B cell (primary cell): ENCODE measurements at regions not wholly inside any gene's neighbourhood (a gene's known extent, or its start where the extent isn't known, plus 50 kb on each side); places are given as distances from the start of the nearest gene placed in this dataset.

Experiments used
- ATAC-seq: fragments of 200-7000 bp; cut with Tn5 transposase; one replicate; pipeline ENCODE4 v1.10.0; 2021; ENCODE audit warnings: low read depth, mild to moderate bottlenecking, moderate number of reproducible peaks, moderate library complexity
- CTCF ChIA-PET: fragments of 350-600 bp; sonication (Branson Sonifier 250); formaldehyde crosslinking; loops from one replicate; lab custom pipeline; 2021; ENCODE audit warnings: antibody characterized with exemption, inconsistent platforms; lab: Charles Lee
- POLR2A ChIA-PET: fragments of 350-600 bp; sonication (Branson Sonifier 250); formaldehyde crosslinking; loops from one replicate; lab custom pipeline; 2021; ENCODE audit warnings: antibody characterized with exemption; lab: Charles Lee
- DNase-seq: peaks from one replicate; pipeline ENCODE4 v3.0.0; 2013
- H2AFZ ChIP-seq: 2 replicates; pipeline ENCODE4 v1.6.1; 2012; ENCODE audit warnings: mild to moderate bottlenecking, low read depth, low read length; ENCODE audit not compliant: insufficient read depth, poor library complexity, severe bottlenecking
- H3K27ac ChIP-seq, 2 donors: 1 replicate in 1 of 2; 2 replicates in 1 of 2; pipeline ENCODE4 v1.5.1; 2012 to 2013; ENCODE audit warnings: low read length in 2 of 2, mild to moderate bottlenecking in 2 of 2, moderate library complexity in 1 of 2
- H3K27me3 ChIP-seq, 4 experiments: fragments of 200-600 bp in 1 of 4; sonication (generic) in 1 of 4; replicated peaks in 1 of 4; 1 replicate in 2 of 4; 2 replicates in 2 of 4; pipeline versions ENCODE4 v1.6.1 to v1.7.0; 2013 to 2016; ENCODE audit warnings: low read length in 3 of 4, mild to moderate bottlenecking in 2 of 4, mixed read lengths in 1 of 4, moderate library complexity in 1 of 4; ENCODE audit not compliant: insufficient read depth in 4 of 4, control insufficient read depth in 3 of 4; ENCODE audit errors: control extremely low read depth in 1 of 4
- H3K36me3 ChIP-seq, 2 experiments: replicated peaks in 1 of 2; 1 replicate in 1 of 2; 2 replicates in 1 of 2; pipeline versions ENCODE4 v1.6.1 to v1.7.1; 2013; ENCODE audit warnings: low read length in 1 of 2; ENCODE audit not compliant: insufficient read depth in 2 of 2, control insufficient read depth in 1 of 2; ENCODE audit errors: control extremely low read depth in 1 of 2, extremely low read depth in 1 of 2
- H3K4me1 ChIP-seq, 2 donors: fragments of 200-600 bp in 1 of 2; sonication (generic) in 1 of 2; 1 replicate in 1 of 2; 2 replicates in 1 of 2; pipeline versions ENCODE4 v1.5.1 to v1.6.1; 2013 to 2017; ENCODE audit warnings: low read length in 2 of 2; ENCODE audit not compliant: control insufficient read depth in 2 of 2, insufficient read depth in 2 of 2
- H3K4me2 ChIP-seq: replicated peaks from 2 replicates; pipeline ENCODE3; 2012; ENCODE audit warnings: mild to moderate bottlenecking, low read depth, low read length; ENCODE audit not compliant: poor library complexity, severe bottlenecking
- H3K4me3 ChIP-seq, 5 experiments: fragments of 200-600 bp in 1 of 5; sonication (generic) in 1 of 5; 1 replicate in 3 of 5; 2 replicates in 2 of 5; pipeline versions ENCODE4 v1.5.1 to v1.7.0; 2011 to 2016; ENCODE audit warnings: low read length in 4 of 5, mild to moderate bottlenecking in 4 of 5, low read depth in 2 of 5, control low read depth in 1 of 5, moderate library complexity in 1 of 5; ENCODE audit not compliant: insufficient read depth in 1 of 5; ENCODE audit errors: control extremely low read depth in 1 of 5, extremely low read depth in 1 of 5
- H3K79me2 ChIP-seq: fragments of 200-600 bp; sonication (generic); one replicate; pipeline ENCODE4 v1.6.0; 2016; ENCODE audit warnings: low read length; ENCODE audit not compliant: control insufficient read depth, insufficient read depth
- H3K9ac ChIP-seq: fragments of 200-600 bp; sonication (generic); 2 replicates; pipeline ENCODE4 v1.6.1; 2017; ENCODE audit warnings: mild to moderate bottlenecking, low read length, moderate library complexity
- H3K9me3 ChIP-seq, 3 donors: one replicate each; pipeline versions ENCODE4 v1.6.1 to v1.7.1; 2013; ENCODE audit warnings: low read length in 2 of 3; ENCODE audit not compliant: control insufficient read depth in 2 of 3, insufficient read depth in 1 of 3; ENCODE audit errors: control extremely low read depth in 1 of 3
- H4K20me1 ChIP-seq: 2 replicates; pipeline ENCODE4 v1.6.0; 2012; ENCODE audit warnings: mild to moderate bottlenecking, low read length; ENCODE audit not compliant: insufficient read depth, control insufficient read depth, poor library complexity, severe bottlenecking
- H3K27ac Mint-ChIP-seq: one replicate; pipeline ENCODE4 v1.8.0; 2021; ENCODE audit warnings: mixed read lengths
- H3K27me3 Mint-ChIP-seq: one replicate; pipeline ENCODE4 v1.8.0; 2021; ENCODE audit warnings: mixed read lengths
- H3K4me1 Mint-ChIP-seq: one replicate; pipeline ENCODE4 v1.8.0; 2021; ENCODE audit warnings: mixed read lengths
- H3K4me3 Mint-ChIP-seq: one replicate; pipeline ENCODE4 v1.8.0; 2021; ENCODE audit warnings: mixed read lengths
- H3K9me3 Mint-ChIP-seq: one replicate; pipeline ENCODE4 v1.8.0; 2022; ENCODE audit warnings: mixed read lengths; ENCODE audit not compliant: insufficient read depth
- CTCF ChIP-seq: fragments of 200-600 bp; IDR thresholded peaks from one replicate; pipeline ENCODE4 v1.8.0; 2022; ENCODE audit warnings: antibody characterized with exemption, mild to moderate bottlenecking
- EZH2 ChIP-seq: IDR thresholded peaks from 2 replicates; pipeline ENCODE4 v1.6.1; 2012; ENCODE audit warnings: borderline replicate concordance, low read depth, mild to moderate bottlenecking, moderate library complexity, low read length; ENCODE audit not compliant: insufficient read depth, poor library complexity, severe bottlenecking
- WGBS: methylation state at CpG from one replicate; pipeline ENCODE4 v1.1.5; 2013; ENCODE audit warnings: missing lambda C conversion rate; ENCODE audit not compliant: insufficient coverage; 5-methylcytosine and 5-hydroxymethylcytosine counted together
- intact Hi-C: fragments of 100-400 bp; cut with micrococcal nuclease; formaldehyde crosslinking; loops from one replicate; pipeline ENCODE4 v1.10.0; 2022

GRCh38 chr1:224492632-224493031 is 58.0 kb upstream of the WDR26 start:
- CTCF ChIA-PET, result no interaction called here
- H3K4me3 ChIP-seq, result no peak overlapping the region
- no peak overlapping the region for H3K4me2 ChIP-seq
- H3K9me3 Mint-ChIP-seq, result no peaks in the 10 kb centered on the region
- peaks cover 0 to 8% (median 0%) of the 10 kb centered on the region in 3 donors for H3K9me3 ChIP-seq
- H3K36me3 ChIP-seq, result no peaks in the 10 kb centered on the region
- TF ChIP-seq EZH2, result no peak
- no peaks in the 10 kb centered on the region for H3K27me3 ChIP-seq
- H2AFZ ChIP-seq, result no peak overlapping the region
- no peak overlapping the region for H3K4me3 Mint-ChIP-seq
- no peaks in the 10 kb centered on the region for H3K79me2 ChIP-seq
- intact Hi-C loops, result no loop called here
- no peak overlapping the region for H3K27ac Mint-ChIP-seq
- H3K27ac ChIP-seq, result no peak overlapping the region
- no peaks in the 10 kb centered on the region for H3K27me3 Mint-ChIP-seq
- DNase-seq, result no peak
- H3K9ac ChIP-seq, result no peak overlapping the region
- H4K20me1 ChIP-seq, result no peaks in the 10 kb centered on the region
- peaks cover 0 to 2% of the 10 kb centered on the region in 2 donors for H3K4me1 ChIP-seq
- 100% methylated on average over 1 of the region's 2 CpGs for WGBS
- peaks cover 4% of the 10 kb centered on the region for H3K4me1 Mint-ChIP-seq
- no peak for ATAC-seq
- POLR2A ChIA-PET, result no interaction called here

GRCh38 chr1:224493269-224493668 is 58.7 kb upstream of the WDR26 start:
- H3K4me3 ChIP-seq, result no peak overlapping the region
- Mint-ChIP-seq H3K27me3 (no peaks in the 10 kb centered on the region), H3K4me3 (no peak overlapping the region), H3K27ac (no peak overlapping the region), H3K9me3 (no peaks in the 10 kb centered on the region), H3K4me1 (peaks cover 10% of the 10 kb centered on the region)
- ATAC-seq, result no peak
- no peaks in the 10 kb centered on the region for H3K79me2 ChIP-seq
- POLR2A ChIA-PET, result no interaction called here
- H3K9me3 ChIP-seq, result peaks cover 0 to 8% (median 0%) of the 10 kb centered on the region in 3 donors
- no peak overlapping the region for H3K9ac ChIP-seq
- no peaks in the 10 kb centered on the region for H3K36me3 ChIP-seq
- H3K4me2 ChIP-seq, result no peak overlapping the region
- H2AFZ ChIP-seq, result no peak overlapping the region
- intact Hi-C loops, result no loop called here
- CTCF ChIA-PET, result no interaction called here
- H3K4me1 ChIP-seq, result peaks cover 4 to 8% of the 10 kb centered on the region in 2 donors
- H4K20me1 ChIP-seq, result no peaks in the 10 kb centered on the region
- 95% methylated on average over 4 of the region's 4 CpGs for WGBS
- H3K27me3 ChIP-seq, result no peaks in the 10 kb centered on the region
- DNase-seq, result no peak
- no peak overlapping the region for H3K27ac ChIP-seq
- no peak for TF ChIP-seq EZH2
- no peak for TF ChIP-seq CTCF
